Embryonic facial prominence (tissue), 1 donor: ENCODE measurements at regions not wholly inside any gene's neighbourhood (a gene's known extent, or its start where the extent isn't known, plus 50 kb on each side); places are given as distances from the start of the nearest gene placed in this dataset.
"Not testable (repeated sequence)": the region's sequence is repeated elsewhere in the genome, so short reads cannot be mapped to it uniquely, and the experiment has no call there.

Experiments used
- DNase-seq: peaks from one replicate; pipeline ENCODE4 v3.0.0-alpha.2; 2016; ENCODE audit errors: extremely low spot score

DNA sequence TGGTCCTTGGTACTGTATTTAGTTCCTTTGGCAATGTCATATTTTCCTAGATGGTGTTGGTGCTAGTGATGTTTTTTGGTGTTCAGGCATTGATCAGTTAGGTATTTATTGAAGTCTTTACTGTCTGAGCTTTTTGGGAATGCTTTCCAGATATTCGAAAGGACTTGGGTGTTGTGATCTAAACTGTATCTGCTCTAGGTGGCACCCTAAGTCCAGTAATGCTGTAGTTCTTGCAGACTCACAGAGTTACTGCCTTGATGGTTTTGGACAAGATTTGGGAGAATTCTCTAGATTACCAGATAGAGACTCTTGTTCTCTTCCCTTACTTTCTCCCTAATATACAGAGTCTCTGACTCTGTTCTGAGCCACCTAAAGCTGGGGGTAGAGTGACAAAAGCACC is 513.6 kb upstream of the PITX2 start:
- DNase-seq = no peak

DNA sequence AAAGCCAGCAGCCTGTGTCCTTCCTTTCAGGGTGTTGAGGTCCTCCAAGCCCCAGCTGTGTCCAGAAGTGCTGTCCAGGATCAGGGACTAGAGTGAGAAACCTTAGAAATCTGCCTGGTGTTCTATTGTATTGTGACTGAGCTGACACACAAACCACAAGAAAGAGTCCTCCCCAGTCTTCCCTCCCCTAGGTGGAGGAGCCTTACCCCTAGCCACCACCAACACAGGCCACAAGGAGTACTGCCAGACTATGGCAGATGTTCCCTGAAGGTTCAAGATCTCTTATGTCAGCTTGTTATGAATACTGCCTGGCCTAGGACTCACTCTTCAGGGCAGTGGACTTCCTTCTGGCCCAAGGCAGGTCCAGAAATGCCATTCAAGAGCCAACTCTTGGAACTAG is 514.1 kb upstream of the PITX2 start:
- no peak for DNase-seq

DNA sequence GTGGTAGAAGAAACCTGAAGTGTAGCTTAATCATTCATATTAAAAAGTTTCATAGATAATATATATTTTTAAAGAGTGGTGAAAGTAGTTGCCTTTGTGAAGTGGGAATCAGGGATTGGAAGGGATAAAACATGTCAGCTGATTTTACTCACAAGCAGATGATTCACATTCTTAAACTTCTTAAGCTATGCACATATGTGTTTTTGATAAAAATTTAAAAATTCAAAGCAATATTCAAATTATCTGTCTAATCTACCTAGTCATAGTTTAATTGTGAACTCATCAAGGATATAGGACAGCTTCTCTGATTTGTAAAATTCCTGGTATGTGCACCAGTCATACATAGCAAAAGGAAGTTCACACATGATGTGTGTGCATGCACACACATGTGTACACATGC is 520.6 kb upstream of the PITX2 start:
- no peak for DNase-seq

DNA sequence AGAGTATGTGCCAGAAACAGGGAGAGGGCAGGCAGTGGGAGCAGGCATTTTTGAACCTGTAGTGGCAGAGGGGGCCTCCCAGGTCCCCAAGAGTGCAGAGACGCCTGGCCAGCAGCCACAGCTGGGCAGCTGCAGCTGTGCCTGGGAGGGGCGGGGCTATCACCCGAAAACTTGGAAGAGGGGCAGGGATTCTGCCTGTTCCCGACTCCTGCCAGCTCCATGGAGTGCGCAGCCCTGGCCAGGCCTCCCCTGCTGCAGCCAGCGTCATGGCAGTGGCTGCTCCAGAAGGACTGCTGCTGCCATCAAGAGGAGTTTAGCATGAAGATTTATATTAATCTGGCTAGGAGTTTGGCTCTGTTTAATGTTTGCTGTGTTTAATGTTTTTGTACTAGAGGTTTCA is 532.1 kb upstream of the PITX2 start:
- no peak for DNase-seq

DNA sequence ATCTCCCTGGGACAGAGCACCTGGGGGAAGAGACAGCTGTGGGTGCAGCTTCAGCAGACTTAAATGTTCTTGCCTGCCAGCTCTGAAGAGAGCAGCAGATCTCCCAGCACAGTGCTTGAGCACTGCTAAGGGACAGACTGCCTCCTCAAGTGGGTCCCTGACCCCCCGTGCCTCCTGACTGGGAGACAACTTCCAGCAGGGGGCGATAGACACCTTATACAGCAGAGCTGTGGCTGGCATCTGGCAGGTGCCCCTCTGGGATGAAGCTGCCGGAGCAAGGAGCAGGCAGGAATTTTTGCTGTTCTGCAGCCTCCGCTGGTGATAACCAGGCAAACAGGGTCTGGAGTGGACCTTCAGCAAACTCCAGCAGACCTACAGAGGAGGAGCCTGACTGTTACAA is 541.7 kb upstream of the PITX2 start:
- DNase-seq = not testable (repeated sequence)

DNA sequence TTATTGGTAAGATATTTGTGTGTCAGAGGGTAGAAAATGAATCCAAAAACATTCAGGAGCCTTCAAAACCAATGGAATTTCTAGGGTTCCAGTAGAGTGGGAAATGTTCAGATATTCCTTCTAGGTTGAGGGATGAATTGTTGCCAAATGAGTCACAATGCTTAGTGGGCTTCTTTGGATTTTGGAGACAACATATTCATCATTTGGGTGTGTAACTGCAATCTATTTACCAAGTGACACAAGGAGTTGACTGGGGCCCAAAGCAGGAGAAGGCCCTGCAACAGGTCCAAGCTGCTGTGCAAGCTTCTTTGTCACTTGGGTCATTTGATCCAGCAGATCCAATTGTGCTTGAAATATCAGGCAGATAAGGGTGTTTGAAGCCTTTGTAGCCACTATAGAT is 551.5 kb upstream of the PITX2 start:
- DNase-seq = no peak

DNA sequence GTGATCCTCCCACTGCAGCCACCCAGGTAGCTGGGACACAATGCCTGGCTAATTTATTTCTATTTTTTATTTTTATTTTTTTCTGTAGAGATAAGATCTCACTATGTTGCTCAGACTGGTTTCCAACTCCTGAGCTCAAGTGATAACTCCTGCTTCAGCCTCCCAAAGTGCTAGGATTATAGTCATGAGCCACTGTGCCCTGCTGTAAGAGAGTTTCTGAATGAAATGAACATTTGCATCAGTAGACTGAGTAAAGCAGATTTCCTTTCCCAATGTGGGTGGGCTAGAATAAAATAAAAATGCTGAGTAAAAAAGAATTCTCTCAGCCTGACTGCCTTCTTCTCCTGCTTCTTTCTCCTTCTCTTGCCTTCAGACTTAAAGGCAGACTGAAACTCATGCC is 555.4 kb upstream of the PITX2 start:
- DNase-seq = no peak

DNA sequence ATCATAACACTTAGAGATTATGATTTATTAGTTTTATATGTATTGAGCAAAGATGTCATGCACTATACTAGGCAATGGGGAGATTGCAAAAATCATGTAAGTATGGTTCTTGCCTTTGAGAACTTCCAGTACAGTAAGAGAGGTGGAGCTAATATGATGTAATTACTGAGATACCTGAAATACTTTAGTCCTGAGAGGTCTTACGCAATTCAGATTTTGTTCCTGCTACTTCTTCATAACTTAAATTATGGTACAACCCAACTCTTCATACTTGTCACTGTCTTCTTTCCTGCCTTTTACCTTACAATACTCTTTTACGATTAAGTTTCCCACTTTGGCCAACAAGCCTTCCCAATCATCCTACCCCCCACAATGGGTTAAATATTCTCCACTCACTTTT is 564.2 kb upstream of the PITX2 start:
- DNase-seq = no peak

DNA sequence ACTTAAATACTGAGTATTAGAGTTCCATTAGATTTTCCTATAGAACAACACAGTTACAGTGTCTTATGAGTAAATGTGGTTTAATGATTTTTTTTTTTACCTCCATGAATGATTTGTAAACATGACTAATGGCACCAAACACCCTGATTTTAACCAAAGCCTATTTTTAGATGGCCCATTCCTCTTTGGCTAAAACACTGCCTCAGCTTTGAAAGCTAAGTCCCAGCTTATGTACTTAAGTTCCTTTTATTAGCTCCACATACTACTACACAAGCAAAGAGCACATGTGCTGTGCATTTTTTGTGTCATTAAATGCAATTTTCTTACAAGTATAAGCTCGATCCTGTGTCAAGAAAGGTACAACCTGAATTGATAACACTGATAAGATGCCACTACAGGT is 575.6 kb upstream of the PITX2 start:
- DNase-seq = no peak

DNA sequence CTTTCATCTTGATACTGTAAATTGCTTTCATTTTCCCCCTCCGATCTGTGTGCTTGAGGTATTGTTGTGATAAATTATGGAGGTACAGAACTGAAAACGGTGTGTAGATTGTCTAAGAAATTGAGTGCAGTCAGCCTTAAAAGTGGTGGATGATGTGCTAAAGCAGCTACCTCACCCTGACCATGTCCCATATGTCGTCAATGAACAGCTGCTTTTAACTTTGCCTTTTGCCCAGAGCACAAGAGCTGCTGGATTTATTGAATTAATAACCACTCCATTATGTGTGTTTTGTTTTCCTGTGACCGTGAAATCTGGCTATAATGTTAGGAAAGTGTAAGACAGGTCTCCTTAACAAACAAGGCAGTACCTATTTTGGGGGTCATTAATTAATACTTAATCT is 581.9 kb upstream of the PITX2 start:
- no peak for DNase-seq

DNA sequence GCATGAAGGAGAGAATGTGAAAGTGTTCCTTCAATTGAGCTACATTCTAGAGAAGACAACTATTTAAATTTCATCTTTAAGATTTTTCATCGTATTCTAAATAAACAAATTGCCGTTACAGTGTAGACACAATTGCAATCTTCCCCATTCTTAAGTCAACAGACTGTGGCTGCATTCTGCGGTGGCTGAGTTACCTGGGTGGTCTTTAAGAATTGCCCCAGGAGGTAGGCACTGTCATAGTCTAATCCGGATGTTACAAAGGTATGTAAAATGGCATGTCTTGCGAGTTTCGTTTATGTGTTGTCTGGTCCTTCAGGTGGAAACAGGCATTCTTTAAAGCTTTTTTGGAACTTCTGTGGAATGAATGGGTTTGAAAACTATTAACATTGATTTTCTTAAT is 586.1 kb upstream of the PITX2 start:
- no peak for DNase-seq

DNA sequence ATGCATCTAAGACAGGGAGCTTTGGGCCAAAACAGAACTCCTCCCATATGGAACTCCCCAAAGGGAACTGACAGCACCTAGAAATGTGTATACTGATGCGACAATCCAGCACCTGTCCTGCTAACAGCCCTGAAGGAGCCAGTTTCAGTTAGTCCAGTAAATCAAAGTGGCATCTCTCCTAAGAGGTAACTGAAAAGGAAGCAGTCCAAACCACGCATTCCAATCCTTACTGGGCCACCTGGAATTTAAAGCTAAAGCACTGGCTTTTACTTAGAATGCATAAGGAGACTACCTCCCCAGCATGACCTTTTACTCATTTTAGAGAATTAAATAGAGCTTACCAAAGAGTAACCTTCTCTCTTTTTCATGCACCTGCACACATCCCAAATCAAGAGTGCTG is 586.8 kb upstream of the PITX2 start:
- no peak for DNase-seq

DNA sequence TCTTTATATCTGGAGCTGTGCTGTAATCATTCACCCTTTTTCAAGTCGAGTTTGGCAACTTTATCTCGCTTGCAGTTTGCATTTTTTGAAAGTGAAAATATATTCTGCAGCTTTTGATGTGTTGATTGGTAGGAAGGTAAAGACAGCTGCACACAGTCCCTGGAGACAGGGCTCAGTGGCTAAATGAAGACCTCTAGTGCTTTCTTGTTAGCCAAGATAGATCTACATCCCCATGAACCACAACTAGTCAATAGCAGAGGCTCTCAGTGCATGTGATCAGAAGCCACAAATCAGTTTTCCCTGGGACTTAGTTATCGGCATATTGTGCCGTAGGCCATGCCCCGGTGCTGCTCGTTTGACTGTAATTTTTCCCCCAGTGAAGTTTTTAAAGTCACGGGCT is 587.7 kb upstream of the PITX2 start:
- DNase-seq = no peak

DNA sequence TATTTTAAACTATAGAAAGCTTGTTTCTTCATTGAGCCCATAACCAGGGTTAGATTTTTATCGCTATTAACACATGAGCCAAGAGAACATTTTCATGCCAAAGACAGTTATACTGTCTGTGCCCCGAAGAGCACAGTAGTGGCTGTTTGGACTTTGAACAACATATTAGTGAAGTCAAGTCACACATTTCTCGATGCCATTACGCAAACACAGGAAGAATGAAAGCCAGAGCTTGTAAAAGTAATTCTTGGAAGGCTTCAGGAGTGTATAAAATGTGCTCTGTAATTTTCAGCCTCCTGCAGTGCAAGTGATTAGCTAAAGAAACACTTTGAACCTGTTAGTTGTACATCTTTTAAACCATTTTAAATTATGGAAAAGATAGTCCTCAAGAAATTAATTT is 590.7 kb upstream of the PITX2 start:
- no peak for DNase-seq

DNA sequence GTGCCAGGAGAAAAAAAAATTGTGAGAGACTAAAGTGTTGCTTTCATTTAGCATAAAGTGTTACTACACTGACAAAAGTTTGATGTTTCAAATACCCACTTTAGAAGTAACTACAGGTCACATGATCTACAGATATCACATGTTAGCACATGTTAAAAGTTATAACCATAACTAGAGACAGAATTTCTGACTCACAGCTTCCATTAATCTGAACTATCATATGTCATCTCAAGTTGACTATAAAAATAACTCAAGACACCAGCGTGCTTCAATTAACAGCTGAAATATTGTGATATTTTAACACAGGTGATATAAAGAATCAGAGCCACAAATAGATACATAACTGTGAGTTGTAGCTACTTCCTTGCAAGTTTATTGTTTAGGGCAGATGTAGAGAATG is 591.5 kb upstream of the PITX2 start:
- no peak for DNase-seq

DNA sequence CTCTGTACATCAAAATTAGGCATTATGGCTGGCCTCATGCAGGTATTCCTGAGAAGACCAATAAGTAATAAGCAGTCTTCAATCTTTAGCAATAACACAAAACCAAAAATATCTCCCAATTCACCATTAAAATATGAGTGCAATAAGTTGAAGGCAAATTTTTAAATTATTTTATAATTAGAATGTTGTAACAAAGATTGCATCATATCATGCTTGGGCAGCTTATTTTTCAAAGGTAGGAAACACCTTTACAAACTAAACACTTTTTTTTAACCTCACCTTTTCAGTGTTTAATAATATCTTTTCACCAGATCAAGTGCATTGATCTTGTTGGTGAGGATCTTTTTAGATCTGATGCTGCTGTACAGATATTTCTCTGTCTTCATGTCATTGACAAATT is 592.9 kb upstream of the PITX2 start:
- DNase-seq = no peak

DNA sequence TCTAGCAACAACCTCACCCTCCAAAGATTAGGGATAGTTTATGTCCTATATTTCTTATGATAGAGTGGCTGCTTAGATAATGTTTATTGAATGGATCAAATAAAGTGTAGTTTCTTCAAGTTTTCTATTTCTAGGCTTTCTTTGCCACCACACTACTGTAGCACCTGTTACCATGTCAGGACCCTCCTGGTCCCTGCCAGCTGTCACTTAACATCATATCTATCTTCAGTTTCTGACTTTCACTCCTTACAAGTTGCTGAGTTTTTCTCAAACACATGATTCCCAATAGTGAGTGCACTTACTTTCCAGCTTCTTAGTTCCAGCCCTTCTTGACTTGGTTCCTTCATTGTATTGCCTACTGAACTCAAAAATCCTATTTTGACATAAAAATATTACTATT is 593.9 kb upstream of the PITX2 start:
- no peak for DNase-seq

DNA sequence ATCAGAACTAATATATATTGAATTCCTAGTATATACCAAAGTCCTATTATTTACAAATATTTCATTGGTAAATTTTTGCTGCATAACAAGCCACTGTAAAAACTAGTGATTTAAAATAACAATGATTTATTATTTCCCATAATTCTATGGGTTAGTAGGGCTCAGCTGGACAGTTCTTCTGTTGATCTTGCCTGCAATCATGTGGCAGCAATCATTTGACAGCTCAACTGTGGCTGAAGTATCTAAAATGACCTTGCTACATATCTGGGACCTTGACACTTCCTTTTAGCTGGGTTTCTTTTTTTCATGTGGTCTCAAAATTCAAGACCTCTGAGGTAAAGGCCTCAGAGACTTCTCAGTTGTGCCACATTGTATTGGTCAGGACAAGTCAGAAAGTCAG is 598.5 kb upstream of the PITX2 start:
- DNase-seq = no peak

DNA sequence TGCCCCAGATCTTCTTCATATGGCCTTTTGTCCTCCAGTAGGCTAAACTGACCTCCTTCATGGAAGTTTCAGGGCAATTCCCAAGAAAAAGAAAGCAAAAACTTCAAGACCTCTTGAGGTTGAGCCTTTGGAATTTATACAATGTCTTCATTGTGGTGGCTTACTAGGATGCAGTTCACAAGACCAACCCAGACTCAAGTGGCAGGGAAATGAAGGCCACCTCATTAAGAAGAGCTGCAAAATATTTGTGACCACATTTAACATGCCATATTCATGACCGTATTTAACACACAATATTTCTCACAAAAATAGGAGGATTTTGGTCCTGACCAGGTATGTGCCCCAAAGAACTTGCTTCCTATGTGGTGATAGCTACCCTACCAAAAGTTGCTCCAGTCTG is 605.5 kb upstream of the PITX2 start:
- no peak for DNase-seq

DNA sequence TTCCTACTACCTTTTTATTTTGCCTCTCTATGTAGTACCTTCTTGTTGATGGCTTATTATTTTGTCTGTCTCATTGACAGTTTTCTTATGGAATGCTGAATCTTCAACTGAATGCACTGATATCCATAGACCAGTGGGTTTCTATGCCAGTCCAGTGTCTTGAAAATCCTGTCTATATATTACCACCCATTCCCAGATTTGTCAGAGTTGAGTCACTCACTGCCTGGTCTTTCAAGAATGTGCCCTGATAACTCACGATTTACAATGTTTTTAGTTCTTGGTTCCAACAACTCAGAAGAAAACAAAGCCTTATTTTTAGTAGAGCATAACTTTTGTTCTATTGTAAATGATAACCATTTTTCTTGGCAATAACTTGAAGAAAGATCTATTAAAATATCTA is 606.0 kb upstream of the PITX2 start:
- DNase-seq = no peak

DNA sequence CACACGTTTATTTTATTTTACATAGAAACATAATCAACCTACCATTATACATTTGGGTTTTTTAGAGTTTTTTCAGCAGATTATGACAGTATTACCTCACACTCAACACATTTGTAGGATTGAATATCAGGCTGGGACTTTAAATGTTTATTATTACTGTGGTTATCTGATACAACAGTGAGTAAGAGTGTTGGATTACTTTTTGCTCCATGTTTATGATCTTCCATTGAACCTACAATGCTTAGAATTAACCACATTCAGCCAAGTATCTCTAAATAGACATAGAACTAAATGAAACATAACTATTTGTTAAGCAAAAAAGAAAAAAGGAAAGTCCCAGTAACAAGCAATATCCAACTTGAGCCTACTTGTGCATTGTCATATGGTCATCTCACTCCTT is 607.4 kb upstream of the PITX2 start:
- no peak for DNase-seq

DNA sequence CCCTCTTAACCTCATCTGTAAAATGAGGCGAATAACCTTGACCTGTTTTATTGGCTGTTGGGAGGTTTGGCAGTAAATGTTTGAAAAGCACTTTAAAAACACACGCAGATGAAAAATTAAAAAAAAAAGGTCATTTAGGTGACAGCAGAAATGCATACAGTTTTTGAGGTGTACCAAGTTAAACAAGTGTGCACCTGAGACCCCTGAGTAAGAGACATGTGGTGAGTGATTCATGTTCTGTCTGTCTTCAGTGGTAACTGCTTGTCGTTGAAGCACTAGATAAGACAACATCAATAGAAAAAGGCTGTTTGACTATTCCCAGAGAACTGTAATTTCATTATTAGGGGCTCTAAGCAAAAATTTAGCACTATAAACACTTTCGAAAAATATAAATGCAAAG is 608.4 kb upstream of the PITX2 start:
- DNase-seq = no peak

DNA sequence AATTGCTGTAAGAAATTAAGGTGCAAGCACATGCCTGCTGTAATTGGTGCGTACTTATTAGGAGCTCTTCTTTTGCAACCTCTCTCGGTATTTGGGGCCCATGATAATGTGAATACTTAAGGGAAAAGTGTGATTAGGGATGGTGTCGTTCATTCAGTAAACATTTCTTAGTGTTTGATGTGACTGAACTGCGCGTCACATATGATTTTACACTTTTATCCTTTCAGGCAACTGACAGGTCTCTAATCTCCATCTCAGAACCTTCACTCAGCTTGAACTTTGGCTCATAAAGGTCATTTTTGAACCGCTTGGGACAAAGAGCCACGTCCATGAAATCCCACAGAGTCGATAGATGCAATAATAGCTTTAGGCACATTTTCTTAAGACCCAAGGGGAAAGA is 612.1 kb upstream of the PITX2 start:
- DNase-seq = no peak

DNA sequence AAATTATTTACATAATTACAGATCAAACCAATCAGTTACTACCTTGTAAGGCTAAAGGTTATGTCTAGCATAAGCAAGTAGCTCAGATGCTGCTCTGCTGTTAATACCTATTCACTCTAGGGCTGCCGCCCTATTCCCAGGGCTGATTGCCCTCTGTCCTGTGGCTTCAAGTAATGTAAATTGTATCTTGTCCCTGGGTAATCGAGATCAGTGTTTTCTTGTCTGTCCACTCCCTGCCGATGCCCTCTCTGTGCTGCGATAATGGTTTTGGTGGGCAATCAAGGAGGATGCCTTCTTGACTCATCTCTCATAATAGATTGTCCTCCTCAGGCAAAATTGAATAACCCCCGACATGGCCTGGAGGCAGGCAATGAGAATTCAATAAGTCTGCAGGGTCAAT is 641.0 kb upstream of the PITX2 start:
- DNase-seq = no peak

DNA sequence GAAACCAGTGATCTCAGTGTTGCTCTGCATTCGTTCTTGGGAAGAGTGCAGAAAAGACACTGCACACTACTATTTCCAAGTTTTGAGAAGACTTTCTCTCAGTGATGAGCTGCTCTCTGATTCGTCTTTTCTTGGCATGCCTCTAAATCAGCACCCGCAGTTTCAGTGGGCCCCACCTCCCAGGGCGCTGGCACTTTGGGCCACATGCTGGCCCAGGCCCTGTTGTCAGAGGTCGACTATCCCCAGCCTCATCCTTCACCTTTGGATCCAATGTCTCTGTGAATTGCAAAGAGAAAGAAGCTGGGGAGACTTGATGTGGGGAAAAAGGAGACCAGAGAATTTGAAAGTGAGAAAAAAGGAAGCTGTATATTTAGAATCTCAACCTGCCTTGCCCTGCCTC is 644.1 kb upstream of the PITX2 start:
- DNase-seq = no peak
